HG03469 (cell line): ENCODE measurements at regions not wholly inside any gene's neighbourhood (a gene's known extent, or its start where the extent isn't known, plus 50 kb on each side); places are given as distances from the start of the nearest gene placed in this dataset.

Experiments
- ATAC-seq: cut with Tn5 transposase; IDR thresholded peaks from one replicate; pipeline ENCODE4 v1.9.1; 2021; ENCODE audit warnings: mild to moderate bottlenecking, moderate library complexity, moderate number of reproducible peaks; ENCODE audit not compliant: unreplicated experiment

DNA sequence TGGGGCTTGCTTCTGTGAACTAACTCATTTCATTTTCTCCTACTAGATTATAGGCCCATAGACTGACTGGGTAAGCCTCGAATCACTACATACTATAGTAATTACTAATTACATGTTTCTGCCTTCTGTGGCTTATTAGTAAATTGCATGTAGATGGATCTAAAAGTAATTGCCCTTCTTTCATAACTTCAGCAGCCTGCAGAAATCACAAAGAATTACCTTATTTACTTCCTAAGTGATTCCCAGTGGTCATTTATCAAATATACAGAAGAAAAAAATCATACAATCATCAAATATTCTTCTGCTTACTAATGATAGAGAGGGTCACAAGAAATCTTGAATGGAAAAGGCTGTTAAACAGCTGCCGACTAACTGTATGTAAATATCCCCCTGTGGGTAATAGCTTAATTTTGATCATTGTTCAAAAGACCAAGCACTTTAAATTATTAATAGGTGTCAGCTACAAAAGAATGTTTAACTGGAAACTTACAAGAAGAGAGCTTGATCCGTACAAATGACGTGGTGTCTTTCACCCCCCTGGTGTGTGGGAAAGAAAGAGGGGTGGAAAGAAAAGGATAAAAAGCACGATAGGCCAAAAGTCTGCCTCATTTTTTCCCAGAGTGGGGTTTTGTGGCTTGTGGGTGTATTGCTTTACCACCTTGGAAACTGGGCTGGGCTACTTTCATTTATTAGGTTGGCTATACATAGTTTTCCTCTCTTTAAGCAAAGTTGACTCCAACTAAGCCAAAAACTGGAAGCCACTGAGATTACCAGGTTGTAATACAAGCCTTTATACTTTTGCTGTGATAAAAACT is 361.8 kb upstream of the ZMIZ1 start:
- no peak for ATAC-seq

DNA sequence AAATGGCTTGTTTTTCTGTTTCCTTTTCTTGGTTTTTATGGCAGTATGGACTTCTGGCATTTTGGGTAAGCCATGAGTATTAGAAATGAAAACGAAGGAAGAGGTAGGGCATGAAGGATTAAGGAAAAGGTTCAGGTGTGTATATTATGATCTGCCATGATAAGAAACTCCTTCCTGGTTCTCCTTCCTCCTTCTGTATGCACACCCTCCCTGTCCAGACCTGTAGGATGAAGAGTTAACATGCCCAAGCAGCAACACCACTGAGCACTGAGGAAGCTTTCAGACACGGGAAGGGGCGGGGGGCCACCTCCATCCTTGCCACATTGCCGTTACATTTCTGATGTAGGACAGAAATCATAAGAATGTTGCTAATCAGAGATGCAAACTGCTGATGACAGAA is 361.0 kb upstream of the ZMIZ1 start:
- no peak for ATAC-seq

DNA sequence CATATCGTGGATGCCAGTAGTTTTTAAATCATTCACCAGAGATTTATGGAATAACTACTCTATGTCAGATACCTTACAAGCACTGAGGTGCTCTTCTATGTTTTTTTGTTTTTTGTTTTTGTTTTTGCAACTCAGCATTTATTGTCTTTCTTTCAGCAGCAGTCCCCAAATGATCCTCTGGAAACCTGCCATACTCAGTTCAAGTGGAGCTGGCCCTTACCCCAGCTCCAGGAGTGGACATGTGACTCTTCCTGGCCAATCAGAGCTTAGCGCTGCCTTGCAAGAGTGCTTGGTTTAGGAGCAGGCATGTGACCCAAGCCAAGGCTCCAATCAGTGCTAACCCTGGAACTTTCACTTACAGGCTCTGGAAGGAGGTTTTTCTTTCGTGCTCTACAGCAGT is 356.6 kb upstream of the ZMIZ1 start:
- ATAC-seq = no peak

DNA sequence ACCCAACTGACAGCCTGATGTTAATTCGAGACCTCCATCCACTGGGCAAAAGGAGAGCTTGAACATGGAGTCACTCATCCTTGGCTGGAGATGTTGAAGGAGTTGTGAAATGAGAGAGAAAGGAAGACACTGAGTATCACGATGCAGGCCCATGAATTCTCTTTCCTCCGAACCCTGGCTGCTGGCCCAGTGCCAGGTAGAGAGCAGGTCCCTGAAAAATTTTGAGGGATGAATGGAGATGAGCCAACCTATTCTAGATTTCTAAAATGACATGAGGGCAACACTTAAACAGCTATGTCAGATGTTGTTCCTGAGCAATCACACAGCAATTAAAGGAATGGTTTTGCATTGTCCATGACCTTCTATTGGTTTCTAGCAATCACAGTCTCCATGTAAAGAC is 355.1 kb upstream of the ZMIZ1 start:
- ATAC-seq = no peak

DNA sequence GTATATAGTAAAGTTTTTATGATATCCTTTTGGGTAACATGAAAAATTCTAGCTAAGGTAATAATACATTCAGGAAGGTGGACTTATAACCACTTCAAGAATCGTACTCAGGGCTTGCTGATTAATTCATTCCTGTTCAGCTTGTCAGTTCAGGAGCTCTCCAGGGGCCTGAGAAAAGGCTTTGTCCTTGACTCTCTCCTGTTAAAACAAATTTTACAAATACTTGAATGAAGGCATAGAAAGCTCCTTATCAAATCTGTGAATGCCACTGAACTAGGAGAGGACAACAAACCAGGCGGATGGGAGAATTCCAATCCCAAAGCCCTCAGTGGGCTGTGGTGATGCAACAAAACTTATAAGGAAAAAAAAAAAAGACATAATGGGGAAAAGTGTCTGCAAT is 354.5 kb upstream of the ZMIZ1 start:
- ATAC-seq = no peak

DNA sequence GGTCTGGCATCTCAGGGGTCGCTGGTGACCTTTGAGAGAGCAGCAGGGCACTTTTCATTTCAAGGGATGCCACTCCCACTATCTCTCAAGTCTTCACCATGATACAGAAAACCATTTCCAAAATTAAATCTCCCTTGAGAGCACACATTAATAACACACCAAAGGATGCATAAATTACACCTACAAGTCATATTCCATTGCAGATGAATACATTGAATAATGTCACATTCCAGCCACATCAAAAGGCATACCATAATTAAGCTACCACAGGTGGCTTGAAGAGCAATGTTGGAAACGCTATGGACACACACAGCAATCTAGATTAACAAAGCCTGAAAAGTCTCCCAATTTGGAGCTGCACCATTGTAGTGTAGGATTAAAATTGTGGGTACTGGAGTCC is 353.3 kb upstream of the ZMIZ1 start:
- ATAC-seq = no peak

DNA sequence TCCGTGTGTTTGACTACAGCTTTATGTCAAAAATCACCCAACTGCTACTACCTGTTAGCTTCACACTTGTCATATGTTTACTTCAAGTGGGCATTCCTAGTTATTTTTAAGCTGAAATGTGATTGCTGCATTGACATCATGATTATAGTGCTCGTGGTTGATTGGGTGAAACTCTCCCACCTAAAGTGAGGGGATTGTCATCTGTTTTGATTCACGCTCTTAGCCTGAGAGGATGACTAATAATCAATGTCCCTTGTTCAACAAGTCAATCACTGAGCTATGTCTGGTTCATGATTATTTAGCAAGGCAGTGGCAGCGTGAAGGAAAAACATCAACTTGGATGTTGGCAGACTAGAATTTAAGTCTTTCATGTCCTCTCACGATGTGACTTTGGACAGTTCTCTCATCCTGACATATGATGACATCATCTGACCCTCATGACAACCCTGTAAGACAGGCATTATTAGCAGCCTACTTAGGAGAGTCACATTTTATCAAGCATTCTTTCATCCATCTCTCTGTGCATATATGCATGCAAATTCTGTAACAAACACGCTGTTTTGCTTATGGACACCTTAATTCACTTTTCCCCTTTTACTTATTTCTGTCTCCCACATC is 352.6 kb upstream of the ZMIZ1 start:
- no peak for ATAC-seq

DNA sequence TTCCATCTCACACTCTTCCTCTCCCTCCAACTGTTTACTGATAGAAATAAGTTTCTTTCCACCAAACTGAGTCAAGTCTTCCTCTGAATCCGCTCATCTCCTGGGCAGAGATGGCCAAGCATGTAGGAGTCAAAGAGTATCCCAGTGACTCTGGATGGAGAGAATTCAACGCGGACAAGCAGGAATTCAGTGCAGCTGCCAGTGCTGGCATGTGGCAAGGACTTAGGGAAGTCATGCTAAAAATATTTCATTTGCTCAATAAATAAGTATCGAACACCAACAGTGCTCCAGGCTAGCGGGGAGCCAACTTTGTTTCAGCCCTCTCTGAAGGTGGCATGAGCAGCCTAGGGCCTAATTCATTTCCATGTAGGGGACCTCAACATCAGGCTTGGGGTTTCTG is 351.6 kb upstream of the ZMIZ1 start:
- no peak for ATAC-seq

DNA sequence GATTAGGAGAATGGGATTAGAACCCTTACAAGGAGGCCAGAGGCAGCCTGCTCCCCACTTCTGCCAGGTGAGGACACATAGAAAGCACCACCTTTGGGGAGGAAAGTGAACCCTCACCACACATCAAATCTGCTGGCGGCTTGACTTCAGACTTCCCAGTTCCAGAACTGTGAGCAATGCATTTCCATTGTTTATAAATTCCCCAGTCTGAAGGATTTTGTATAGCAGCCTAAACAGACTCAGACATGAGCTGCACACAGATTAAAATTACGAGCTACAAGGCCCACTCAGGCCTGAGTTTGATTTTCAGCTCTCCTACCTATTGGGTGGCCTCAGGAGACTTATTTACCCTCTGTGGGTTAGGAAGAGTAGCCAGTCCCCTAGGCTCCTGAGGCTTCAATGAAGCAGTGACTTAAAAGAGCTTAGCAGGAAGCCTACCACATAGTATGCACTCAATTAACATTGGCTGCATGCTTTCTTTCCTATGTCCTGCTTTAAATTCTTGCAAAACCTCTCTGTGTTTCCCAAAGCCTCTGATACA is 350.7 kb upstream of the ZMIZ1 start:
- ATAC-seq = no peak

DNA sequence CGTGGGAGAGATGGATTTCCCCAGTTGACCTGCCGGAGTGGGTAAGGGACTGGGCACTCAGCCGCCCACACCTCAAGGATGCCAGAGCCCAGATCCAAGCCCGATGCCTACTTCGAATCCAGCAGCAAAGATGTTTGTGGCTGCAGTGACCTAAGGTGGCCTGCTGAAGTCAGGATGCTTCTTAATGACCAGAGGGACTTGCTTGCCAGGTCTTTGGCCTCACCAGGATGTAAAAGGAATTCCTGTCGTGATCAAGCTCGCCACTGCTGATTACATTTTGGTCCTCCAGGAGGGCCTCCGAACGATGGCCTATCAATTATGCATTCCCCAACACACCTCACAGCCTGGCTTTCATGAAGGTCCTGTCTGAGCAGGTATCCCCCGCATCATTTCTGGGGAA is 349.5 kb upstream of the ZMIZ1 start:
- no peak for ATAC-seq

DNA sequence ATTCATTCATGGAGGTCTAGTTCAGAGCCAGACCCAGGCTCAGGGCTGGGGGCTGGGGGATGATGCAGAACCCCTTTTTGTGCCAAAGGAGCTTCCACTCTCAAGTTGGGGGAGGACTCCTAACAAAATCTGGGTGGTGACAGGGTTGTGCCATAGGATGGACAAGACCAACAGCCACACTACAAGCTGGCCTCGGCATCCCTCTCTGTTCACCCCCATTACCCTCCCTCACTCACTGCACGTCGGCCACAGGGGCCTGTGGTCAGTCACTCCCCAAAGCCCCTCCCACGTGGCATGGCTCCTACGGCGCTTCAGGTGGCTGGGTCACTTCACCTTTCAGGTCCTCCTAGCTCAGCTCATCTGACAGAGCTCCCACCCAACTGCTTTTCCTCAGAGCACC is 348.7 kb upstream of the ZMIZ1 start:
- ATAC-seq = no peak

DNA sequence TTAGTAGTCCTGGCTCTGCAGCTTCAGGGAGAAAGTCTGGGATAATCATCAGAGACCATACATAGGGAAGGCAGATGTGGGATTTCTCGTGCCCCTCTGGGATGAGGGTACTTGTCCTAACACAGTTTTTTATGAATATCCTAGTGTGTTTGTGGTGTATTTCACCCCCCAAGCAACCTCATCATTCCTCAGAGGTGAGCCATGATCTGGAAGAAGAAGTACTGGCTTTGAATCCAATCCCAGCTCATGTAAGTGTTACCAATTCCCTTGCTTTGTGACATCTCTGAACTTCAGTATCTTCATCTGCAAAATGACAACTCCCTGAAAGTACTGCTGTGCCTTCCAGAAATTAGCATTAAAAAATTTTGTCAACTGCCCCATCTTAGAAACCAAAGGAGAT is 347.5 kb upstream of the ZMIZ1 start:
- ATAC-seq = no peak

DNA sequence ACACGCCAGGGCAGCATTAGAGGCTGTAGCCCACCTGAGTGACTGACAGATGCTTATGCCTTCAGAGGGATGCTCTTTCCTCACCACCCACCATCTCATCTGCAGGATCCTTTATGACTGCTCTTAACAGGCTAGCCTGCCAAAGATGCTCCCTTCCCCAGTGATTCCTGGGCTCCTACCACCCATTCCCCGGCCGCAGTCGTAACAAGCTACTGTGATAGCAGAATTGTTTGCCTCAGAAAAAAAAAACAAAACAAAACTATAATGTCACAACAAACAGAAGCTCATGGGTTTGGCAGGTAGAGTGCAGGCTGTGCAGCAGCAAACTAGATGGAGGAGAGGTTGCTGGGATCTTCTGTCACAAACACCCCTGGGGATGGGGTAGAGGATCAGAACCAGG is 343.9 kb upstream of the ZMIZ1 start:
- no peak for ATAC-seq

DNA sequence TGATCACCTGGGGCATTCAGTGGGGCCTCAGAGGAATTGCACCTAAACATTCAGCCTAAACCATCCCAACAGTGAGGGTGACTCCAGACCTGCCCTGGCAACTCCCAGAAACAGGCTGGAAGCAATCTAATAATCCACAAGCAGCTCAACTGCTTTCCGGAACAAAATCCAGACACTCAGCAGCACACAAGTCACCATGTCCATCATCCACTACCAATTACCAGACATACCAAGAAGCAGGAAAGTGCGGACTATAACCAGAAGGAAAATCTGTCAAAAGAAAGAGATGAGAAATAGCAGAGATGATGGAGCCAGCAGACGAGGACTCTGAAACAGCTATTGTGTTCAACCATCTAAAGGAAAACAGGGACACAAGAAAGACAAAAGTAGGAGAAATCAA is 342.6 kb upstream of the ZMIZ1 start:
- no peak for ATAC-seq

DNA sequence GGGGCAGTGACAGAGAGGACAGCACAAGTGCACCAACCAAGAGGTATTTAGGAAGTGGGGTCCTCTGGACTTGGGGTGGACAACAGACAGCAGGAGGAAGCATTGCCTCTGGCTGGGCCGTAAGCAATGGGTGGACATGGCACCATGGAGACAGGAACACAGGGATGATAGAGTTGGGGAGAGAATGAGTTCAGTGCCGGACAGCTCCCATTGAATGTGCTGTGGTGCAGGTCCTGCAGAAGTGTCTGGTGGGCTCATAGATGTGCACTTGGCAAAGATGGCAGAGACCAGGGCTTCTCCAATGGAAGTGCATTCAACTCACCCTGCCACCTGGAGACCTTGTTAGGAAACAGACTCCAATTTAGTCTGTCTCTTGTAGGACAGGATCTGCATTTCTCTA is 341.5 kb upstream of the ZMIZ1 start:
- no peak for ATAC-seq

DNA sequence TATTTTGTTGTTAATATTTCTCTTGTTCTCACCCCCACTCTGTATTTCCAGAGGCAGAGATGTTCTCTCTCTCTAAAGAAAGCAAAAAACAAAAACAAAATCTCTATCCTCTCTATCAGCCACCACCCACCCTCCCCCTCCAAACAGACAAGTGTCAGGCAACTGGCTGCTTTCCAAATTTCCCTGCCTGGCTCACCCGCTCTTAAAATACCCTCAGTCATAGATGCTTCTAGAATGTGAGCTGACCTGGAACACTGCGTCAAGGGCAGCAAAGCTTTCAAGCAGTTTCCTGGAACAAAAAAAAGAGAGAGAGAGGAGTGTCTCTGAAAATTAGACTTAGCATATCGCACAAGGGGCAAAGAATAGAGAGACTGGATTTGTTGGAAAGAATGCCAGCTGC is 341.0 kb upstream of the ZMIZ1 start:
- no peak for ATAC-seq

DNA sequence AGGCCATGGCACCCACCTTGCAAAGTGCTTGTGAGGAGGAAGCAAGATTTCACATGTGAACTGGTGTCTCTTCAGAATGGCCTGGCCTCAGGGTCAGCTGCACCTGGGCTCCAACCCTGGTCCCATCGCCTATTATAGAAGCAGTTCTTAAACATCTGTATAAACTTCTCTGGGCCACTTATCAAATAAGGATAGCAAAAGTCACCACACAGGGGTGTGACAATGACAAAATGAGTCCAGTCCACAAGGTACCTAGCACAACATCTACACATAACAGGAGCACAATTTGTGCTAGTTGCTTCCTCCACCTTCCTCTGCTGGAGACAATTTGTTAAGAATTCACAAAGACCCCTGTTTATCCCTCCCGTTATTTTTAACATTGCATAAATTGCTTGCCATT is 340.6 kb upstream of the ZMIZ1 start:
- no peak for ATAC-seq

DNA sequence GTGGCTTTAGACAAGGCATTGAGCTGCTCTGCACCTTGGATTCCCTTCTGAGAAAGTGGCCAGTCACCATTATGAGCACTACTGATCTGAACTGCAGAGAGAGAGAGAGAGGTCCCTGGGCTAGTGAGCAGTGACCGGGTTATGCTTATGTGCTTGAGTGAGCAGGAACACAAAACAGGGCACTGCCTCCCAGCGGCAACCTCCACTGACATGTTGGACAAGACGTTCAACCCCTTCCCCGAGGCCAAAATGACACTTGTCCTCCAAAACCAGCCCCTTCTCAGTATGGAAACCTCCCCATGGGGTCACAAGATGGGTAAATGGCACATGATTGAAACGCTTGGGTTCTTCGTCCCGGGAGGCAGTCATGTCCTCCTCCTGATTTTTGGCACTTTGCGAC is 339.4 kb upstream of the ZMIZ1 start:
- ATAC-seq = no peak

DNA sequence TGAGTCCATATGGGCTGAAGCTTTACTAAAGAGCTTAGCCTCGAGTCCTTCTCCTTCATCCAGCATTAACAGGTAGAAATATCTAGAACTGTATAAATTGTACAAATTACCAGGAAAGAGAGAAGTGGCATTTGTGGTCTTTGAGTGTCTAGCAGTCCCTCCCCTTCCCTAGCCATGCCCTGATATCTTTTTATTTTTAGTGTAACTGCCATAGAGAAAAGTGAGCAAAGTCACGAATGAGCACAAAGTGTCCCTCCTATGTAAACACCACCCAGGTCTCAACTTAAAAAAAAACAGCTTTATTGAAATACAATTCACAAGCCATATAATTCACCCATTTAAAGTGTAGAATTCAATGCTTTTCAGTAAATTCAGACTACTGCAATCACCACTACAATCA is 339.0 kb upstream of the ZMIZ1 start:
- no peak for ATAC-seq

DNA sequence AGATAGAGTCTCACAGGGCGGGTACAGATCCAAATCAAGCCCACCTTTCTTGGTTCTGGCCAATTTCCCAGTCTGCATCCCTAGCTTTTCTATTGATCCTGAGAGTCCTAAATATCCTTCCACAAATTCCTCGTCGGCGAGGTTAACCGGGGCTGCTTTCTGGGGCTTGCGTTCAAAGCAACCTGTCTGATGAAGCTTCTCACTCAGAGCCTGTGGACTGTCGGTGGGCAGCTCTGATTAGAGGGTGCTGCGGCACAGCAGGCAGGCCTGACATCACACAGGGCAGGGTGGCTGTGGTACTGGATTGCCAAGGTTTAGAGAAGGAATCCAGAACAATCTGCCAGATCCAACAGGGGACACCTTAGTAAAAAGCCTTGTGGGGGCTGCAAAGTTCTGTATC is 338.0 kb upstream of the ZMIZ1 start:
- no peak for ATAC-seq

DNA sequence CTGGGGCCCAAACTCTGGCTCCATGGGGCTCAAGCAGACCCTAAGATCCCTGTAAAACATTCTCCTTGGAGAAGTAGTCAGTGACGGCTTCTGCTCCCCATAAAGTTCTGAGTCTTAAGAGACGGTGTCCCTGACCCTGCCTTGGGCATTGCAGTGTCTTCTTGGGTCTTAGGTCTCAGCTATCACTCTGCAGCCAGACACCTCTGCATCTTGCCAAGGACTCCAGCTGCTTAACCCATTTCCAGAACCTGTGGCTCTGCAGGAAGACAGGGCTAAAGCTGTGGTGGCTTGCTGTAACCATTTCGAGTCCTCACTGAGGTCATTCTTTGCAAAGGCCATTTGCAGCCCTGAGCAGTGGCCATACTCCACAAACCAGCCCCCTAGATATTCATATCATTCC is 337.1 kb upstream of the ZMIZ1 start:
- no peak for ATAC-seq

DNA sequence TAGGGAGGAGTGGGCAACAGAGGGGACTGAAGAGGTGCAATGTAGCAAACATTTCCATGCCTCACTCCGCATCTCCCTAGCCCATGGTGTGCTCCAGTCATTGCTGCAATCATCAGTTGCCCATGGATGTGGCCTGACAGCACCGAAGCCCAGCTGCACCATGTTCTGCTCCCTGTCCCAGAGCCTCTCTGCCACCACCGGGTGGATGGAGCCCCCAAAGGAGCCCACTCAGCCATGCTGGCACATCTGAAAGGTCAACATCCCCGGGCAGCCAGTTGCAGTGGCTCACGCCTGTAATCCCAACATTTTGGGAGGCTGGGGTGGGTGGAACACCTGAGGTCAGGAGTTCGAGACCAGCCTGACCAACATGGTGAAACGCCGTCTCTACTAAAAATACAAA is 336.4 kb upstream of the ZMIZ1 start:
- no peak for ATAC-seq
